SH-SY5Y (cell line): ENCODE measurements at regions not wholly inside any gene's neighbourhood (a gene's known extent, or its start where the extent isn't known, plus 50 kb on each side); places are given as distances from the start of the nearest gene placed in this dataset.

Experiments used
- GATA2 ChIP-seq: IDR thresholded peaks from 2 replicates; pipeline ENCODE4 v1.6.1; 2011; ENCODE audit warnings: mild to moderate bottlenecking, low read depth, low read length
- GATA3 ChIP-seq: IDR thresholded peaks from 2 replicates; pipeline ENCODE4 v1.6.1; 2011; ENCODE audit warnings: low read depth, mild to moderate bottlenecking, low read length, moderate library complexity

- TF ChIP-seq GATA2 (no peak), GATA3 (no peak)
These were observed 375.4 kb upstream of the PTCHD4 start for GRCh38 chr6:48486373-48486772.
